DND-41 (cell line): ENCODE measurements at regions not wholly inside any gene's neighbourhood (a gene's known extent, or its start where the extent isn't known, plus 50 kb on each side); places are given as distances from the start of the nearest gene placed in this dataset.

ENCODE experiments used
- ATAC-seq: fragments of 200-7000 bp; cut with Tn5 transposase; 3 replicates; pipeline ENCODE4 v1.9.1; 2021; ENCODE audit warnings: low read depth; ENCODE audit not compliant: insufficient read depth
- DNase-seq: peaks from one replicate; pipeline ENCODE4 v3.0.0-alpha.2; 2020
- H2AFZ ChIP-seq: 2 replicates; pipeline ENCODE4 v1.6.0; 2012; ENCODE audit warnings: low read depth, low read length
- H3K27ac ChIP-seq: 2 replicates; pipeline ENCODE4 v1.5.1; 2012; ENCODE audit warnings: low read length, inconsistent platforms
- H3K27me3 ChIP-seq: fragments of 200-600 bp; sonication (generic); 2 replicates; pipeline ENCODE4 v1.6.0; 2012; ENCODE audit warnings: low read length, mild to moderate bottlenecking, inconsistent platforms; ENCODE audit not compliant: insufficient read depth, poor library complexity
- H3K36me3 ChIP-seq: 2 replicates; pipeline ENCODE4 v1.5.1; 2012; ENCODE audit warnings: low read length, inconsistent platforms; ENCODE audit not compliant: insufficient read depth
- H3K4me1 ChIP-seq: 2 replicates; pipeline ENCODE4 v1.5.1; 2012; ENCODE audit warnings: mild to moderate bottlenecking, low read length; ENCODE audit not compliant: insufficient read depth
- H3K4me2 ChIP-seq: 2 replicates; pipeline ENCODE4 v1.6.0; 2012; ENCODE audit warnings: mild to moderate bottlenecking, moderate library complexity, low read length, inconsistent platforms; ENCODE audit not compliant: insufficient read depth
- H3K4me3 ChIP-seq, 2 experiments: fragments of 200-600 bp in 1 of 2; shearing (Covaris generic) in 1 of 2; 2 replicates each; pipeline ENCODE4 v1.5.1; 2012 to 2016; ENCODE audit warnings: inconsistent platforms in 2 of 2, low read length in 2 of 2, mild to moderate bottlenecking in 2 of 2, low read depth in 1 of 2, moderate library complexity in 1 of 2
- H3K79me2 ChIP-seq: 2 replicates; pipeline ENCODE4 v1.6.0; 2012; ENCODE audit warnings: low read length, inconsistent platforms; ENCODE audit not compliant: insufficient read depth
- H3K9ac ChIP-seq: 2 replicates; pipeline ENCODE4 v1.6.0; 2012; ENCODE audit warnings: low read depth, mild to moderate bottlenecking, inconsistent platforms, low read length, moderate library complexity
- H3K9me3 ChIP-seq: 2 replicates; pipeline ENCODE4 v1.5.1; 2012; ENCODE audit warnings: low read length, moderate library complexity, mild to moderate bottlenecking, inconsistent platforms; ENCODE audit not compliant: insufficient read depth, severe bottlenecking
- H4K20me1 ChIP-seq: 2 replicates; pipeline ENCODE4 v1.6.0; 2012; ENCODE audit warnings: low read length; ENCODE audit not compliant: insufficient read depth
- EZH2 ChIP-seq: IDR thresholded peaks from 3 replicates; pipeline ENCODE4 v1.6.1; 2012; ENCODE audit warnings: borderline replicate concordance, low read depth, mild to moderate bottlenecking, moderate library complexity, low read length, inconsistent platforms; ENCODE audit not compliant: severe bottlenecking
- TF ChIP-seq, protein P1 (sequence below): IDR thresholded peaks from 2 replicates; pipeline ENCODE4 v1.5.1; 2012; ENCODE audit warnings: borderline replicate concordance, low read length, moderate library complexity, mild to moderate bottlenecking; ENCODE audit not compliant: poor library complexity, severe bottlenecking; ENCODE audit errors: extremely low read depth

DNA sequence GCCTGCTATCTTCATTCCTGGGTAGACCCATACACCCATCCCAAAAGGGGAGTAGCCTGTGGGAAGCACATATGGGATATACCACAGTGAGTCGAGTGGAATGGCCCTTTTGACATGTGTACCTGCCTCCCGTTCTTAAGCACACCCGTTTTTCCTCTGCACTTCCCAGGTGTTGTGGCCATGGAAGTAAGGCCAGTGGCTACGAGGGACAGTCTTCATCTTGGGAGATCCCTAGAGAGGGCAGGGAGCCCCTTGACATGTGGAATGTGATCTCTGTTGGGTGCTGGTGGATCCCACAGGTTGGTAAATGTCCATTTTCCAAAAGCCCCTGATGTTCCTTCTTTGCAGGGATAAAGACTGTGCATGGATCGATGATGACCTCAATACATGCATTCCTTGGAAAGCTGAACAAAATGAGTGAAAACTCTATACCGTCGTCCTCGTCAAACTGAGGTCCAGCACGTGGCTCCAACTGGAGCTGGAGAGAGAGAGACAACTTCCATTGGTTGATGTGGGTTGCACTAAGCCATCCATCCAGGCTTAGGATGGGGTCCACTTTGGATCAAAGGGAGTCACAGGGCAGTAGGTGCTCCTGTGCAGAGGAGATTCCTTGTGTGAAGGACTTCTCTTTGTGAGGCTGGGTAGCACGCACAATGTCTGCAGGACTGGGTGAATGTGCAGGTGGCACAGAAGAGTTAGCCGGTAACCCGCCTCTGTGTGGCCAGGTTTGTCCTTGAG is 136.8 kb downstream of the SNRPN start:
- H3K4me1 ChIP-seq: no peaks in the 10 kb centered on the region
- no peaks in the 10 kb centered on the region for H3K27me3 ChIP-seq
- ATAC-seq: no peak
- no peaks in the 10 kb centered on the region for H4K20me1 ChIP-seq
- no peak overlapping the region for H3K9ac ChIP-seq
- DNase-seq: no peak
- H3K4me2 ChIP-seq: no peak overlapping the region
- H2AFZ ChIP-seq: no peak overlapping the region
- no peak overlapping the region for H3K27ac ChIP-seq
- no peak overlapping the region for H3K4me3 ChIP-seq
- peaks cover 93% of the 10 kb centered on the region for H3K36me3 ChIP-seq
- H3K9me3 ChIP-seq: peaks cover 10% of the 10 kb centered on the region
- TF ChIP-seq, protein P1, sequence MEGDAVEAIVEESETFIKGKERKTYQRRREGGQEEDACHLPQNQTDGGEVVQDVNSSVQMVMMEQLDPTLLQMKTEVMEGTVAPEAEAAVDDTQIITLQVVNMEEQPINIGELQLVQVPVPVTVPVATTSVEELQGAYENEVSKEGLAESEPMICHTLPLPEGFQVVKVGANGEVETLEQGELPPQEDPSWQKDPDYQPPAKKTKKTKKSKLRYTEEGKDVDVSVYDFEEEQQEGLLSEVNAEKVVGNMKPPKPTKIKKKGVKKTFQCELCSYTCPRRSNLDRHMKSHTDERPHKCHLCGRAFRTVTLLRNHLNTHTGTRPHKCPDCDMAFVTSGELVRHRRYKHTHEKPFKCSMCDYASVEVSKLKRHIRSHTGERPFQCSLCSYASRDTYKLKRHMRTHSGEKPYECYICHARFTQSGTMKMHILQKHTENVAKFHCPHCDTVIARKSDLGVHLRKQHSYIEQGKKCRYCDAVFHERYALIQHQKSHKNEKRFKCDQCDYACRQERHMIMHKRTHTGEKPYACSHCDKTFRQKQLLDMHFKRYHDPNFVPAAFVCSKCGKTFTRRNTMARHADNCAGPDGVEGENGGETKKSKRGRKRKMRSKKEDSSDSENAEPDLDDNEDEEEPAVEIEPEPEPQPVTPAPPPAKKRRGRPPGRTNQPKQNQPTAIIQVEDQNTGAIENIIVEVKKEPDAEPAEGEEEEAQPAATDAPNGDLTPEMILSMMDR: no peak
- no peak for TF ChIP-seq EZH2
- no peaks in the 10 kb centered on the region for H3K79me2 ChIP-seq

DNA sequence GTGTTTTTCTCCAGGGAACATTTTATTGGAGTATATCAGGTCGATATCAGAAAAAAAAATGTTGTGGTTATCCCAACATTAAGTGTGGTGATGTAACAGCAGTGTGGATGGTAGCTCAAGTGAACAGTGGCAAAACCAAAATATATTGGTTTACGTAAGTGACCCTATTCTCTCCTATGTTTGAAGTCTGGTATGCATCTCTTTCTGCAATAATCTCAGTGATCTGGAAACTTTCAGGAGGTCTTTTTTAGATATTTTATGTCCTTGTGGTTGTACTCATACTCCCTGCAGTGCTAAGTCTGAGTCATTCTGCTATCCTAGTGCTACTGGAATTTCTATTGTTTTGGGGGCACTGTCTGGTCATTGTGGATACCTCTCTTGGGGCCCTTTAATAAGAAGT is 137.9 kb downstream of the SNRPN start:
- ATAC-seq: no peak

GRCh38 chr15:25093455-25094029 is 138.8 kb downstream of the SNRPN start:
- Histone ChIP-seq H3K79me2 (no peaks in the 10 kb centered on the region), H3K9me3 (peaks cover 7% of the 10 kb centered on the region), H2AFZ (no peak overlapping the region), H3K27ac (no peak overlapping the region), H3K27me3 (no peaks in the 10 kb centered on the region), H3K9ac (no peak overlapping the region), H4K20me1 (no peaks in the 10 kb centered on the region), H3K4me3 (no peak overlapping the region), H3K36me3 (peaks cover 90% of the 10 kb centered on the region), H3K4me2 (no peak overlapping the region), H3K4me1 (no peaks in the 10 kb centered on the region)
- DNase-seq: no peak
- ATAC-seq: no peak
- TF ChIP-seq EZH2: no peak
- TF ChIP-seq, protein P1: no peak

More for the DNA sequence above, 137.9 kb downstream of the SNRPN start:
- H3K9ac ChIP-seq: no peak overlapping the region
- no peak overlapping the region for H3K4me2 ChIP-seq
- peaks cover 92% of the 10 kb centered on the region for H3K36me3 ChIP-seq
- no peak for TF ChIP-seq EZH2
- TF ChIP-seq, protein P1: no peak
- no peaks in the 10 kb centered on the region for H3K27me3 ChIP-seq
- H3K4me1 ChIP-seq: no peaks in the 10 kb centered on the region
- H2AFZ ChIP-seq: no peak overlapping the region
- H3K27ac ChIP-seq: no peak overlapping the region
- peaks cover 7% of the 10 kb centered on the region for H3K9me3 ChIP-seq
- H4K20me1 ChIP-seq: no peaks in the 10 kb centered on the region
- no peaks in the 10 kb centered on the region for H3K79me2 ChIP-seq
- no peak for DNase-seq
- H3K4me3 ChIP-seq: no peak overlapping the region
